Ecto neural progenitor cell (in vitro differentiated cells): ENCODE measurements at regions not wholly inside any gene's neighbourhood (a gene's known extent, or its start where the extent isn't known, plus 50 kb on each side); places are given as distances from the start of the nearest gene placed in this dataset.
A peak's percentile ranks its signal among the peaks of the same experiment; 100 is the strongest.

Source experiments
- DNase-seq: peaks from one replicate; pipeline ENCODE4 v3.0.0-alpha.2; 2018; ENCODE audit warnings: low spot score

GRCh38 chr12:4049298-4050080, 176.3 kb upstream of the PARP11 start:
- peak; percentile 36 for DNase-seq

GRCh38 chr12:4047421-4047820, 174.2 kb upstream of the PARP11 start:
- DNase-seq = peak; percentile 42

GRCh38 chr12:4046495-4046840, 173.3 kb upstream of the PARP11 start:
- peak; percentile 43 for DNase-seq

GRCh38 chr12:4045786-4046494, 172.7 kb upstream of the PARP11 start:
- DNase-seq = peak; percentile 39

GRCh38 chr12:4044736-4045730, 171.8 kb upstream of the PARP11 start:
- DNase-seq = peak; percentile 50

- DNase-seq = peak; percentile 20
Measured at GRCh38 chr12:4044101-4044500, 170.9 kb upstream of the PARP11 start.

GRCh38 chr12:4041187-4041885, 168.1 kb upstream of the PARP11 start:
- no peak for DNase-seq

GRCh38 chr12:4039931-4040330, 166.7 kb upstream of the PARP11 start:
- no peak for DNase-seq

GRCh38 chr12:4037747-4038312, 164.6 kb upstream of the PARP11 start:
- DNase-seq = no peak

- DNase-seq = no peak
Measured at GRCh38 chr12:4036671-4037271, 163.6 kb upstream of the PARP11 start.

- DNase-seq = no peak
Measured at GRCh38 chr12:4034921-4035320, 161.7 kb upstream of the PARP11 start.

GRCh38 chr12:4032924-4033615, 159.9 kb upstream of the PARP11 start:
- no peak for DNase-seq

GRCh38 chr12:4031703-4032291, 158.6 kb upstream of the PARP11 start:
- DNase-seq = peak; percentile 63

GRCh38 chr12:4030929-4031702, 157.9 kb upstream of the PARP11 start:
- peak; percentile 98 for DNase-seq

GRCh38 chr12:4027412-4027811, 154.2 kb upstream of the PARP11 start:
- DNase-seq = no peak

GRCh38 chr12:4026517-4026916, 153.3 kb upstream of the PARP11 start:
- no peak for DNase-seq

- DNase-seq = no peak
Measured at GRCh38 chr12:4026020-4026358, 152.8 kb upstream of the PARP11 start.

- peak; percentile 86 for DNase-seq
Measured at GRCh38 chr12:4025181-4026019, 152.2 kb upstream of the PARP11 start.
